ENCODE measurements at regions not wholly inside any gene's neighbourhood (a gene's known extent, or its start where the extent isn't known, plus 50 kb on each side); places are given as distances from the start of the nearest gene placed in this dataset.

GRCh38 chr16:51592535-51593300 lies 441.6 kb upstream of the SALL1 start:
- no peak for DNase-seq (ENCODE audit: low read depth in 2 of 2)

GRCh38 chr16:51592001-51592501 lies 441.0 kb upstream of the SALL1 start:
- no peak for DNase-seq (ENCODE audit: low read depth in 2 of 2)

GRCh38 chr16:51591480-51591879 lies 440.4 kb upstream of the SALL1 start:
- no peak for DNase-seq (ENCODE audit: low read depth in 2 of 2)

- no peak for DNase-seq (ENCODE audit: low read depth in 2 of 2)
Observed at GRCh38 chr16:51579652-51580360, 428.7 kb upstream of the SALL1 start.

GRCh38 chr16:51577621-51578303 lies 426.7 kb upstream of the SALL1 start:
- no peak for DNase-seq (ENCODE audit: low read depth in 2 of 2)

- no peak for DNase-seq (ENCODE audit: low read depth in 2 of 2)
Observed at GRCh38 chr16:51576498-51577195, 425.6 kb upstream of the SALL1 start.

- DNase-seq (ENCODE audit: low read depth in 2 of 2): no peak
Observed at GRCh38 chr16:51573191-51573590, 422.1 kb upstream of the SALL1 start.

- DNase-seq (ENCODE audit: low read depth in 2 of 2): no peak
Observed at GRCh38 chr16:51569203-51569931, 418.3 kb upstream of the SALL1 start.

- DNase-seq (ENCODE audit: low read depth in 2 of 2): no peak
Observed at GRCh38 chr16:51567911-51568310, 416.8 kb upstream of the SALL1 start.

GRCh38 chr16:51565184-51565583 lies 414.1 kb upstream of the SALL1 start:
- no peak for DNase-seq (ENCODE audit: low read depth in 2 of 2)

GRCh38 chr16:51562891-51563290 lies 411.8 kb upstream of the SALL1 start:
- no peak for DNase-seq (ENCODE audit: low read depth in 2 of 2)

- no peak for DNase-seq (ENCODE audit: low read depth in 2 of 2)
Observed at GRCh38 chr16:51559901-51560300, 408.8 kb upstream of the SALL1 start.

GRCh38 chr16:51557670-51558069 lies 406.6 kb upstream of the SALL1 start:
- no peak for DNase-seq (ENCODE audit: low read depth in 2 of 2)

GRCh38 chr16:51556694-51557340 lies 405.7 kb upstream of the SALL1 start:
- no peak for DNase-seq (ENCODE audit: low read depth in 2 of 2)

- DNase-seq (ENCODE audit: low read depth in 2 of 2): no peak
Observed at GRCh38 chr16:51553910-51554309, 402.8 kb upstream of the SALL1 start.

- DNase-seq (ENCODE audit: low read depth in 2 of 2): no peak
Observed at GRCh38 chr16:51553314-51553713, 402.2 kb upstream of the SALL1 start.

GRCh38 chr16:51550800-51551347 lies 399.8 kb upstream of the SALL1 start:
- DNase-seq (ENCODE audit: low read depth in 2 of 2): no peak

GRCh38 chr16:51549836-51550235 lies 398.8 kb upstream of the SALL1 start:
- DNase-seq (ENCODE audit: low read depth in 2 of 2): no peak

- DNase-seq (ENCODE audit: low read depth in 2 of 2): no peak
Observed at GRCh38 chr16:51545951-51546350, 394.9 kb upstream of the SALL1 start.

GRCh38 chr16:51544851-51545467 lies 393.9 kb upstream of the SALL1 start:
- DNase-seq (ENCODE audit: low read depth in 2 of 2): no peak

All from activated CD8-positive, alpha-beta memory T cell treated with anti-CD3 and anti-CD28 coated beads for 4 hours (primary cell).